Stimulated activated CD4-positive, alpha-beta T cell treated with anti-CD3 and anti-CD28 coated beads, Interleukin-4, amount 100 ng/mL, for 24 hours (primary cell): ENCODE measurements at regions not wholly inside any gene's neighbourhood (a gene's known extent, or its start where the extent isn't known, plus 50 kb on each side); places are given as distances from the start of the nearest gene placed in this dataset.

Experiments used
- DNase-seq: peaks from one replicate; pipeline ENCODE4 v3.0.0-alpha.2; 2020

- DNase-seq, result no peak
Measured at GRCh38 chr11:32323814-32324130, 111.6 kb downstream of the WT1 start.

GRCh38 chr11:32325187-32325586, 110.2 kb downstream of the WT1 start:
- DNase-seq, result no peak

- DNase-seq, result no peak
Measured at GRCh38 chr11:32325725-32326124, 109.6 kb downstream of the WT1 start.

- DNase-seq, result no peak
Measured at GRCh38 chr11:32326522-32326921, 108.8 kb downstream of the WT1 start.

GRCh38 chr11:32328392-32328791, 106.9 kb downstream of the WT1 start:
- DNase-seq, result no peak

GRCh38 chr11:32331098-32331497, 104.2 kb downstream of the WT1 start:
- DNase-seq, result no peak

GRCh38 chr11:32331792-32332191, 103.5 kb downstream of the WT1 start:
- no peak for DNase-seq

GRCh38 chr11:32332990-32333319, 102.4 kb downstream of the WT1 start:
- DNase-seq, result no peak

- peak; percentile 36 for DNase-seq
Measured at GRCh38 chr11:32333320-32333991, 101.9 kb downstream of the WT1 start.

GRCh38 chr11:32334822-32335221, 100.5 kb downstream of the WT1 start:
- DNase-seq, result peak; percentile 21
